BLaER1 treated with 17β-estradiol and CSF1 and Interleukin-3, amounts not matched to agents 10 nM and 100 nM (cell line): ENCODE measurements at regions not wholly inside any gene's neighbourhood (a gene's known extent, or its start where the extent isn't known, plus 50 kb on each side); places are given as distances from the start of the nearest gene placed in this dataset.

Experiments
- H3K27ac ChIP-seq, 11 experiments: shearing (Covaris generic); formaldehyde crosslinking; 2 replicates each; pipeline ENCODE4 v1.8.1; 2022
- H3K27me3 ChIP-seq, 11 experiments: shearing (Covaris generic); formaldehyde crosslinking; 2 replicates each; pipeline ENCODE4 v1.8.1; 2022
- H3K36me3 ChIP-seq, 11 experiments: shearing (Covaris generic); formaldehyde crosslinking; 2 replicates each; pipeline ENCODE4 v1.8.1; 2022
- H3K4me1 ChIP-seq, 10 experiments: shearing (Covaris generic); formaldehyde crosslinking; 2 replicates each; pipeline ENCODE4 v1.8.1; 2022
- H3K4me2 ChIP-seq, 11 experiments: shearing (Covaris generic); formaldehyde crosslinking; 2 replicates each; pipeline ENCODE4 v1.8.1; 2022
- H3K4me3 ChIP-seq, 10 experiments: shearing (Covaris generic); formaldehyde crosslinking; 2 replicates each; pipeline ENCODE4 v1.8.1; 2022
- H3K9ac ChIP-seq, 11 experiments: shearing (Covaris generic); formaldehyde crosslinking; 2 replicates each; pipeline ENCODE4 v1.8.1; 2022
- H3K9me3 ChIP-seq, 11 experiments: shearing (Covaris generic); formaldehyde crosslinking; replicated peaks in 1 of 11; 2 replicates each; pipeline ENCODE4 v1.8.1; 2022
- H4K20me1 ChIP-seq, 11 experiments: shearing (Covaris generic); formaldehyde crosslinking; 2 replicates each; pipeline ENCODE4 v1.8.1; 2022
- Cebpa-rat ChIP-seq, 11 experiments: shearing (Covaris generic); IDR thresholded peaks; 2 replicates each; pipeline ENCODE4 v1.8.1; 2022

DNA sequence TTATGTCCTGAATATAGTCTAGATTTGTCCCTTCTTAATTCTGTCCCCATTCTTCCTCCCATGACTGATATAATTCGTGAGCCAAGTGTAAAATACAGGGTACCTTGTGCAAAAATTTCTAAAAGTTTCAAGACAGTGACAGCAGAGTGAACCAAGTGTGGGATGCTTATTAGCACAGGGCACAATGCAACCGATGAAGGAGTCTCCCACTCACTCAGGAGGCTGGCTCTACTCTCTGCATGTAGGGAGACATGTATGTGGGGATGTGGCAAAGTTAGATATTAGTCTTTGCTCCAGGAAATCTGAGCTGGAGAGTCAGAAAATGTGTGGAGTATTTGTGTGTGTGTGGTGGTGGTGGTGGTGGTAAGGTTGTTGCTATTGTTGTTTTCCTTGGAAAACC lies 305.9 kb downstream of the CHL1 start:
- Histone ChIP-seq H3K4me3 (no peak overlapping the region), H3K9ac (no peak overlapping the region), H3K9me3 (peaks cover 0 to 6% (median 5%) of the 10 kb centered on the region in 11 experiments; a peak in 17 of 22 replicates), H3K4me2 (no peak overlapping the region), H3K36me3 (no peaks in the 10 kb centered on the region), H3K27me3 (no peaks in the 10 kb centered on the region), H3K4me1 (no peaks in the 10 kb centered on the region), H4K20me1 (no peaks in the 10 kb centered on the region), H3K27ac (no peak overlapping the region)
- TF ChIP-seq Cebpa-rat (IDR thresholded peaks at IDR 0.05), result no peak

DNA sequence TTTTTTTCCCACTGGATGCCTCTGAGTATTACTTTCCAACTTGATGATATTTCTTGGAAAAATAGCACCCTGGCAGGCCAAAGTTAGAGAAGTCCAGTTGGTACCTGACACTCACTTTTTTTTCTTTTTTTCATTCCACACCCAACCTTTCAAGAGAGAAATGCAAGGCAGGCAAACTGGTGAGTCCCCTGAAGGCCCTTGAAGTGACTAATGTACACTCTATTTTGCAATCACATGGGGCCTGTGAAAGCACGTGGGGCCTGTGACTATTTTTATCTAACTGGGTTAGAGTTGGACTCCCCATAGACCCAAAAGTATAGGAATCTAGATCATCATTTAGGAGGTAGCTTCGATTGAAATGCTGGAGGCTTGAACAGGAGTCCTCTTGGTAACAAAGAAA lies 316.7 kb downstream of the CHL1 start:
- Histone ChIP-seq H3K9ac (no peak overlapping the region), H3K4me3 (no peak overlapping the region), H3K27me3 (no peaks in the 10 kb centered on the region), H3K4me2 (peak overlapping the region in 2 of 11 experiments; percentile 41 to 64; a peak in 5 of 22 replicates), H3K27ac (no peak overlapping the region), H3K36me3 (no peaks in the 10 kb centered on the region), H3K9me3 (peaks cover 0 to 8% (median 0%) of the 10 kb centered on the region in 11 experiments; a peak in 4 of 22 replicates), H4K20me1 (no peaks in the 10 kb centered on the region), H3K4me1 (peaks cover 0 to 26% (median 0%) of the 10 kb centered on the region in 10 experiments; a peak in 6 of 20 replicates)
- TF ChIP-seq Cebpa-rat (IDR thresholded peaks at IDR 0.05), result no peak

DNA sequence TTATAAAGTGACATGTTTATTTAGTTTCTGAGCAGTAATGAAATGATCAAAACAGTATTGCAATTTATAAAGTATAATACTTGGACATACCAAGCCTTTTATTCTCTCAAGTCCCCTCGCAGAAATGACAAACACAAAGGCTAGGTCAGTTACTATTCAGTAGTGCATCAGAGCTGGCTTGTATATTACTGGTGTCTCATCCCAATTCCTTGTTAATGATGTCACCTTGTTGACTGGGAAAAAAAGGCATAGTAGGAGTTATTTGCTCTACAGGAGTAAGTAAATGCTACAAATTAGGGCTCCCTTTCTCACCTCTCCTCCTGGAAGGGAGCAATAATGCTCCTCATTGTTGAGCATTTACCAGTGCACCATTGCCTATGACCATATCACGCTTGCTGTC lies 317.6 kb downstream of the CHL1 start:
- Histone ChIP-seq H4K20me1 (no peaks in the 10 kb centered on the region), H3K9me3 (peaks cover 0 to 6% (median 0%) of the 10 kb centered on the region in 11 experiments; a peak in 4 of 22 replicates), H3K4me2 (no peak overlapping the region), H3K36me3 (no peaks in the 10 kb centered on the region), H3K27me3 (no peaks in the 10 kb centered on the region), H3K4me1 (peaks cover 0 to 28% (median 0%) of the 10 kb centered on the region in 10 experiments; a peak in 6 of 20 replicates), H3K9ac (no peak overlapping the region), H3K4me3 (no peak overlapping the region), H3K27ac (no peak overlapping the region)
- no peak for TF ChIP-seq Cebpa-rat (IDR thresholded peaks at IDR 0.05)

DNA sequence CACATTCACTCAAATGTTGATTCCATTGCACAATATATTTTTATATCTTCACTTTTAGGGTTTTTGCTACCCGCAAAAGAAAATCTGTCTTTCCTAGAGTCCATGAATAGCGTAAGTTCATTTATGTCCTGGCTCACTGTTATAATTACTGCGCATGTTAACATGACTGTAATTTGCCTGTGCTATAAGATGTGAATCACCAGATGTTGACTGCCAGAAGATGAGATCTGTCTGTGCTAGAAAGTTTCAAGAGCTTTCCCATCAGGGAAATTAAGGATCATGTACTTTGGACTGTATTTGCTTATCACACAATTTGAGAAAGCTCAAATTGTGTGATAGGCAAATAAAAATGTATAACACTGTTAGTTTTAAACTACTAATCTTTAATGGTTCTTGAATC lies 322.5 kb downstream of the CHL1 start:
- Histone ChIP-seq H3K36me3 (no peaks in the 10 kb centered on the region), H3K4me3 (no peak overlapping the region), H3K9ac (no peak overlapping the region), H3K4me2 (peak overlapping the region in 2 of 11 experiments; percentile 55 to 64; a peak in 4 of 22 replicates), H3K4me1 (peaks cover 9 to 22% (median 20%) of the 10 kb centered on the region in 10 experiments; a peak in 17 of 20 replicates), H3K27me3 (no peaks in the 10 kb centered on the region), H4K20me1 (no peaks in the 10 kb centered on the region), H3K27ac (no peak overlapping the region; a peak in 1 of 22 replicates), H3K9me3 (no peaks in the 10 kb centered on the region)
- TF ChIP-seq Cebpa-rat (IDR thresholded peaks at IDR 0.05), result no peak

DNA sequence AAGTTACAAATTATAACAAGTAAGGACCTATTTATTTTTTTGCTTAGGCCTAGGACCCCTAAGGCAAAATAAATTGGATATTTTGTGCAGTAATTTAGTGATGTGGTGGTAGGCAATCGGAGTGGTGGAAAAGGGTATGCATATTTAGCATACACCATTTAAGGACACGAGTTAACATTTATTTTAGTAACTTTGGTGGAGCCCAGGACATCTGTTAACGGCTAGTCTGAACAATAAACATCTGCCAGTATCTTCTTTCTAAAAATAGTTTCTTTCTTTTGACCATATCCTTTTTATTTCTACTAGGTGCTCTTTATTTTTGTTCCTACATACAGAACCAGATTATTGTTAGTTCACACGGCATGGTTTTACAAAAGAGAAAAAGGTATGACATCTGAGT lies 326.3 kb downstream of the CHL1 start:
- H3K9me3 ChIP-seq, result no peaks in the 10 kb centered on the region
- no peak for TF ChIP-seq Cebpa-rat (IDR thresholded peaks at IDR 0.05)
- no peaks in the 10 kb centered on the region for H3K36me3 ChIP-seq
- no peak overlapping the region for H3K4me3 ChIP-seq
- H3K27ac ChIP-seq, result no peak overlapping the region
- no peak overlapping the region for H3K9ac ChIP-seq
- H3K4me2 ChIP-seq, result peak overlapping the region in 8 of 11 experiments; percentile 28 to 78 (median 61); a peak in 14 of 22 replicates
- H3K27me3 ChIP-seq, result no peaks in the 10 kb centered on the region
- peaks cover 9 to 22% (median 18%) of the 10 kb centered on the region in 10 experiments; a peak in 17 of 20 replicates for H3K4me1 ChIP-seq
- H4K20me1 ChIP-seq, result no peaks in the 10 kb centered on the region

DNA sequence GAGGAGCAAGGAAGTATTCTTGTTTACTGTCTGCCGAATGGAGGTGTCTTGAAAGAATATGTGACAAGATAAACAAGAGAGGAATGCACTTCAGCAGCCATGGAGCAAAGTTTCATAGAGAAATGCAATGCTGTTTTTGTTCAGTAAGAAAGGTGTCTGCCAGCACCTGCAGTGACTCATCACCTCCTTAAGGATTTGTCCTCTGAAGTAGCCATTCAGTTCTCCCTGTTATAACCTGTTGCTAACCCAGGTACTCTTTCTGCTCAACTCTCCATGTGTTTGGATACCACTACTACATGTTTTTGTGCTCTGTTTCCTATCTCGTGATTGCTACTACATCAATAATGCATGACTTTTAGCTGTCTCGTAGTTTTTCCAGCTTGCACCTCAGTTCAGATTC lies 328.9 kb downstream of the CHL1 start:
- no peak overlapping the region for H3K4me3 ChIP-seq
- no peaks in the 10 kb centered on the region for H3K36me3 ChIP-seq
- no peak overlapping the region for H3K9ac ChIP-seq
- H3K27ac ChIP-seq, result no peak overlapping the region
- H3K27me3 ChIP-seq, result no peaks in the 10 kb centered on the region
- H3K4me1 ChIP-seq, result peaks cover 0 to 22% (median 15%) of the 10 kb centered on the region in 10 experiments; a peak in 12 of 20 replicates
- no peak for TF ChIP-seq Cebpa-rat (IDR thresholded peaks at IDR 0.05)
- no peaks in the 10 kb centered on the region for H4K20me1 ChIP-seq
- peaks cover 0 to 9% (median 0%) of the 10 kb centered on the region in 11 experiments; a peak in 2 of 22 replicates for H3K9me3 ChIP-seq
- no peak overlapping the region for H3K4me2 ChIP-seq

DNA sequence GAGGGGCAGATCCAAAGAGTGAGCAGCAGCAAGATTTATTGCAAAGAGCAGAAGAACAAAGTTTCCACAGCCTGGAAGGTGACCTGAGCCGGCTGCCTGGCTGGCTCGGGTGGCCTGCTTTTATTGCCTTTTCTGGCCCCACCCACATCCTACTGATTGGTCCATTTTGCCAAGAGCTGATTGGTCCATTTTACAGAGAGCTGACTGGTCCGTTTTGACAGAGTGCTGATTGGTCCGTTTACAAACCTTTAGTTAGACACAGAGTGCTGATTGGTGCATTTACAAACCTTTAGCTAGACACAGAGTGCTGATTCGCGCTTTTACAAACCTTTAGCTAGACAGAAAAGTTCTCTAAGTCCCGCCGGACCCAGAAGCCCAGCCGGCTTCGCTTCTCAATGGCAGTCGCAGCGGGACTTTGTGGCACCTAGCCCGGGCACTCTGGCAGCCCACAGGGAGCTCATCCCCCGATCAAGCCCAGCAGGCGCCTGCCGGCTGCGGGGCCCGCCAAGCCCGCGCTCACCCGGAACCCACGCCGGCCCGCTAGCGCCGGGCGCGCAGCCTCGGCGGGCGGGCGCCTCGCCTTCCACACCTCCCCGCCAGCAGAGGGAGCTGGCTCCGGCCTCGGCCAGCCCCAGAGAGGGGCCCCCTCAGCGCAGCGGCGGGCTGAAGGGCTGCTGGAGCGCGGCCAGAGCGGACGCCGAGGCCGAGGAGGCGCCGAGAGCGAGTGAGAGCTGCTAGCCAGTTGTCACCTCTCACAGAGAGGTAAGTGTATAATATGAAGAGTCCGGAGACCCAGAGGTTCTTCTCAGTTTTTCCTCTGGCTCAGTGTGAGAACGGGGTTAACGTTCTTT lies 339.2 kb downstream of the CHL1 start:
- H3K36me3 ChIP-seq, result no peaks in the 10 kb centered on the region
- no peak overlapping the region for H3K4me2 ChIP-seq
- no peak overlapping the region for H3K27ac ChIP-seq
- H3K27me3 ChIP-seq, result no peaks in the 10 kb centered on the region
- H3K4me3 ChIP-seq, result no peak overlapping the region; a peak in 1 of 20 replicates
- H3K9me3 ChIP-seq, result peaks cover 23 to 39% (median 26%) of the 10 kb centered on the region in 11 experiments
- no peak overlapping the region for H3K9ac ChIP-seq
- H3K4me1 ChIP-seq, result peaks cover 0 to 16% (median 0%) of the 10 kb centered on the region in 10 experiments; a peak in 3 of 20 replicates
- no peaks in the 10 kb centered on the region for H4K20me1 ChIP-seq
- no peak for TF ChIP-seq Cebpa-rat (IDR thresholded peaks at IDR 0.05)

DNA sequence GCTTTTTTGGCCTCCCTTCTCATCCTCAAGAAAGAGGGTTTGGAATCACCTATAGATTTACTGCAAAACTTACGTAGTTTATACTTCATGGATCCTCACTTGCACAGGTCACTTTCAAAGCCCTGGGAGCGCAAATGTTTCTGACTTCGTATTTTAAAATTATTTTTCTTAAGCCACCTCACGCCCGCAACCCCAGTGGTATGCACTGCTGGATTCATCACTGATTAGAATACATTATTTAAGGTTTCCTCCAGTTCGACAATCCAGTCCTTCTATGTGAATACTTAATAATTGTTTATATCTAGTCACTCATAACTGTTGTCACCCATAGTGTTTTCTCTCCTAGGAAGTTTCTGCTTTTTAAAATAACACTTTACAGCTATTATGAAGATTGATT lies 339.9 kb downstream of the CHL1 start:
- H3K4me2 ChIP-seq, result no peak overlapping the region
- no peak overlapping the region for H3K27ac ChIP-seq
- H3K4me3 ChIP-seq, result no peak overlapping the region
- H3K27me3 ChIP-seq, result no peaks in the 10 kb centered on the region
- H3K4me1 ChIP-seq, result peaks cover 0 to 16% (median 0%) of the 10 kb centered on the region in 10 experiments; a peak in 3 of 20 replicates
- H3K36me3 ChIP-seq, result no peaks in the 10 kb centered on the region
- no peak for TF ChIP-seq Cebpa-rat (IDR thresholded peaks at IDR 0.05)
- H4K20me1 ChIP-seq, result no peaks in the 10 kb centered on the region
- no peak overlapping the region for H3K9ac ChIP-seq
- peaks cover 23 to 33% (median 26%) of the 10 kb centered on the region in 11 experiments for H3K9me3 ChIP-seq

DNA sequence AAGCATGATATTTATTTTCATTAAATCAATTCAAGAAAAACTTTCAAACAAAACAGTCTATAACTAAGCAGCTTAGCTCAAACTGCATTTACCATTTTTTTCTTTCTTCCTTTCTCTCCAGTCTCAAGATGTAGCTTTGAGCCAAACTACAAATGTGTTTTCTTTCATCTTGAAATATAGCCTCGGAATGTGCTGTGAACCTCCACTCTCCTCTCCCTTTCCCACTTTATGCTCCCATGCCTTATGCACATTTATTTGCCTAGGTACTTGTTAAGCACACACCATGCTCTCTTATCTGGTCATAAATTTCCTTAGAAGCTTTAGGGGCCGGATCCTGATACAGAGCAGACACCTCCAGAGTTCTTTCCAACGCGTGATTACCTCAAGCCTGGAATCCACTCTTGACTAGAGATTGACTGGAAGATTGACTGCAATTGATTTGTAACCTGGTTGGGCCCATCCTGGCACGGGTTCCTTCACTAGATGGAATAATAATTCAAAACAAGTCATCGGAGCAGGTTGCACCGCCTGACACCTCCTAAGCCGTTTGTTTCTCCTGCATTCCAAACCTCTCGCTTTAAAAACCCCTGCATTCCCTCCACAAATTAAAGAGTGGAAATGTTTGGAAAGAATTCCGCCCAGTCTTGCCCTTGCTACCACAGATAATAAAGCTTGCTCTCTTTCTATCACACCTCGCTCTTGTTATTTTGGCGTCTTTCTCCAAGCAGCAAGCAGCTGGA lies 344.7 kb downstream of the CHL1 start:
- peaks cover 0 to 3% (median under 1%) of the 10 kb centered on the region in 11 experiments; a peak in 15 of 22 replicates for H3K9me3 ChIP-seq
- H3K4me2 ChIP-seq, result no peak overlapping the region
- no peaks in the 10 kb centered on the region for H3K36me3 ChIP-seq
- no peaks in the 10 kb centered on the region for H3K27me3 ChIP-seq
- no peak for TF ChIP-seq Cebpa-rat (IDR thresholded peaks at IDR 0.05)
- H3K9ac ChIP-seq, result no peak overlapping the region
- H3K27ac ChIP-seq, result no peak overlapping the region
- H3K4me1 ChIP-seq, result peaks cover 0 to 16% (median 0%) of the 10 kb centered on the region in 10 experiments; a peak in 3 of 20 replicates
- no peak overlapping the region for H3K4me3 ChIP-seq
- no peaks in the 10 kb centered on the region for H4K20me1 ChIP-seq
